GM23338 (cell line): ENCODE measurements at regions not wholly inside any gene's neighbourhood (a gene's known extent, or its start where the extent isn't known, plus 50 kb on each side); places are given as distances from the start of the nearest gene placed in this dataset.

Experiments
- ATAC-seq: fragments of 200-7000 bp; cut with Tn5 transposase; 3 replicates; pipeline ENCODE4 v1.9.1; 2020
- DNase-seq: peaks from one replicate; pipeline ENCODE4 v3.0.0-alpha.2; 2015; ENCODE audit warnings: low spot score
- H2AFZ ChIP-seq: fragments of 200-600 bp; sonication (generic); 2 replicates; pipeline ENCODE4 v1.8.0; 2016; ENCODE audit warnings: antibody characterized with exemption, mild to moderate bottlenecking, moderate library complexity
- H3F3A ChIP-seq: fragments of 200-600 bp; sonication (generic); replicated peaks from 2 replicates; pipeline ENCODE4 v1.8.0; 2017; ENCODE audit warnings: antibody characterized with exemption, mixed run types, low read depth
- H3K27ac ChIP-seq: fragments of 200-600 bp; sonication (generic); 2 replicates; pipeline ENCODE4 v1.6.1; 2016; ENCODE audit warnings: low read depth
- H3K27me3 ChIP-seq: fragments of 200-600 bp; sonication (generic); 2 replicates; pipeline ENCODE4 v1.8.0; 2016; ENCODE audit warnings: mild to moderate bottlenecking, mixed run types, moderate library complexity; ENCODE audit not compliant: insufficient read depth
- H3K36me3 ChIP-seq: fragments of 200-600 bp; sonication (generic); 2 replicates; pipeline ENCODE4 v1.8.0; 2016; ENCODE audit warnings: mild to moderate bottlenecking; ENCODE audit not compliant: insufficient read depth
- H3K4me1 ChIP-seq: fragments of 200-600 bp; sonication (generic); 2 replicates; pipeline ENCODE4 v1.8.0; 2016; ENCODE audit warnings: mild to moderate bottlenecking, moderate library complexity; ENCODE audit not compliant: insufficient read depth
- H3K4me2 ChIP-seq: fragments of 200-600 bp; sonication (generic); 2 replicates; pipeline ENCODE4 v1.7.1; 2017; ENCODE audit warnings: mixed run types
- H3K4me3 ChIP-seq: fragments of 200-600 bp; sonication (generic); 2 replicates; pipeline ENCODE4 v1.6.1; 2016; ENCODE audit warnings: mixed run types
- H3K79me2 ChIP-seq: fragments of 200-600 bp; sonication (generic); replicated peaks from 2 replicates; pipeline ENCODE4 v1.8.0; 2017; ENCODE audit warnings: mild to moderate bottlenecking; ENCODE audit not compliant: insufficient read depth
- H3K9me2 ChIP-seq: fragments of 200-600 bp; sonication (generic); 2 replicates; pipeline ENCODE4 v1.8.0; 2017; ENCODE audit not compliant: insufficient read depth
- H4K20me1 ChIP-seq: fragments of 200-600 bp; sonication (generic); replicated peaks from 2 replicates; pipeline ENCODE4 v1.8.0; 2017; ENCODE audit warnings: mild to moderate bottlenecking; ENCODE audit not compliant: insufficient read depth
- H3K27ac Mint-ChIP-seq: 2 replicates; pipeline ENCODE4 v1.8.0; 2020; ENCODE audit warnings: inconsistent platforms, mild to moderate bottlenecking, moderate library complexity, mixed read lengths
- H3K27me3 Mint-ChIP-seq: 3 replicates; pipeline ENCODE4 v1.8.0; 2022; ENCODE audit warnings: low read depth, mild to moderate bottlenecking, moderate library complexity, mixed read lengths, inconsistent platforms; ENCODE audit not compliant: insufficient read depth, poor library complexity
- H3K36me3 Mint-ChIP-seq: 3 replicates; pipeline ENCODE4 v1.8.0; 2021; ENCODE audit warnings: low read depth, mild to moderate bottlenecking, inconsistent platforms, moderate library complexity, mixed read lengths
- H3K4me1 Mint-ChIP-seq: 3 replicates; pipeline ENCODE4 v1.8.0; 2020; ENCODE audit warnings: mild to moderate bottlenecking, inconsistent platforms, mixed read lengths
- H3K4me3 Mint-ChIP-seq: 3 replicates; pipeline ENCODE4 v1.8.0; 2021; ENCODE audit warnings: moderate library complexity, mild to moderate bottlenecking, inconsistent platforms, mixed read lengths
- H3K9me3 Mint-ChIP-seq: 3 replicates; pipeline ENCODE4 v1.8.0; 2020; ENCODE audit warnings: moderate library complexity, mild to moderate bottlenecking, inconsistent platforms, mixed read lengths
- ETS1 ChIP-seq: IDR thresholded peaks from 2 replicates; pipeline ENCODE4 v1.6.1; 2016; ENCODE audit warnings: antibody characterized with exemption
- JUNB ChIP-seq: IDR thresholded peaks from one replicate; pipeline ENCODE4 v1.6.1; 2016; ENCODE audit warnings: antibody characterized with exemption; ENCODE audit not compliant: unreplicated experiment
- NANOG ChIP-seq: IDR thresholded peaks from 2 replicates; pipeline ENCODE4 v1.6.1; 2016; ENCODE audit warnings: antibody characterized with exemption, borderline replicate concordance
- STAT1 ChIP-seq: IDR thresholded peaks from one replicate; pipeline ENCODE4 v1.6.1; 2016; ENCODE audit warnings: antibody characterized with exemption; ENCODE audit not compliant: unreplicated experiment
- ZNF331 ChIP-seq: fragments of 250-450 bp; sonication (Bioruptor Pico); IDR thresholded peaks from 2 replicates; pipeline ENCODE4 v1.5.0; 2020; ENCODE audit warnings: low read depth, mild to moderate bottlenecking, moderate library complexity
- ZNF462 ChIP-seq: fragments of 250-450 bp; sonication (Bioruptor Pico); IDR thresholded peaks from 2 replicates; pipeline ENCODE4 v1.5.0; 2020; ENCODE audit warnings: mild to moderate bottlenecking, moderate library complexity

GRCh38 chr1:244174922-244175521 is 123.9 kb downstream of the ZBTB18 start:
- DNase-seq (no peak), ATAC-seq (peak; percentile 80)
- peaks cover 16% of the 10 kb centered on the region for H3K4me1 ChIP-seq
- H3K79me2 ChIP-seq, result no peaks in the 10 kb centered on the region
- no peak overlapping the region for H3K4me3 Mint-ChIP-seq
- H3K27me3 Mint-ChIP-seq, result no peaks in the 10 kb centered on the region
- H4K20me1 ChIP-seq, result no peaks in the 10 kb centered on the region
- H3K36me3 ChIP-seq, result no peaks in the 10 kb centered on the region
- peak overlapping the region; percentile 62 for H3K4me2 ChIP-seq
- H2AFZ ChIP-seq, result peak overlapping the region; percentile 75; the same call in 1 of the 2 replicates
- H3K36me3 Mint-ChIP-seq, result no peaks in the 10 kb centered on the region
- no peaks in the 10 kb centered on the region for H3K27me3 ChIP-seq
- no peaks in the 10 kb centered on the region for H3K9me2 ChIP-seq
- H3K4me3 ChIP-seq, result no peak overlapping the region
- H3K9me3 Mint-ChIP-seq, result no peaks in the 10 kb centered on the region
- TF ChIP-seq STAT1, result no peak
- no peak for TF ChIP-seq NANOG
- TF ChIP-seq JUNB, result no peak
- TF ChIP-seq ZNF462, result no peak
- no peaks in the 10 kb centered on the region for H3F3A ChIP-seq
- H3K4me1 Mint-ChIP-seq, result peaks cover 11% of the 10 kb centered on the region
- no peak overlapping the region for H3K27ac Mint-ChIP-seq
- no peak overlapping the region for H3K27ac ChIP-seq

GRCh38 chr1:244176201-244176600 is 125.1 kb downstream of the ZBTB18 start:
- H3K4me1 ChIP-seq, result peaks cover 16% of the 10 kb centered on the region
- no peak overlapping the region for H3K4me3 Mint-ChIP-seq
- no peaks in the 10 kb centered on the region for H3K36me3 Mint-ChIP-seq
- no peaks in the 10 kb centered on the region; the same call in 1 of the 2 replicates for H3K36me3 ChIP-seq
- peaks cover 6% of the 10 kb centered on the region; the same call in 1 of the 2 replicates for H3K9me2 ChIP-seq
- H3K4me3 ChIP-seq, result no peak overlapping the region
- TF ChIP-seq ZNF331 (no peak), ETS1 (no peak), STAT1 (no peak)
- no peaks in the 10 kb centered on the region for H3K27me3 Mint-ChIP-seq
- no peak for ATAC-seq
- no peaks in the 10 kb centered on the region for H3F3A ChIP-seq
- no peaks in the 10 kb centered on the region for H4K20me1 ChIP-seq
- no peaks in the 10 kb centered on the region for H3K9me3 Mint-ChIP-seq
- H3K27ac ChIP-seq, result no peak overlapping the region
- H3K27me3 ChIP-seq, result no peaks in the 10 kb centered on the region
- no peaks in the 10 kb centered on the region for H3K79me2 ChIP-seq
- H3K4me2 ChIP-seq, result no peak overlapping the region
- H2AFZ ChIP-seq, result no peak overlapping the region
- H3K27ac Mint-ChIP-seq, result no peak overlapping the region
- H3K4me1 Mint-ChIP-seq, result peaks cover 11% of the 10 kb centered on the region
- DNase-seq, result no peak
